GM12873 (cell line): ENCODE measurements at regions not wholly inside any gene's neighbourhood (a gene's known extent, or its start where the extent isn't known, plus 50 kb on each side); places are given as distances from the start of the nearest gene placed in this dataset.

Experiments
- CTCF ChIP-seq: IDR thresholded peaks from 2 replicates; pipeline ENCODE4 v1.5.1; 2012; ENCODE audit warnings: low read depth, mild to moderate bottlenecking, moderate library complexity, low read length, control low read depth; ENCODE audit not compliant: insufficient read depth; ENCODE audit errors: missing control alignments

GRCh38 chr3:175956964-175957363 lies 1097.8 kb downstream of the NAALADL2 start:
- no peak for TF ChIP-seq CTCF

GRCh38 chr3:175951047-175951694 lies 1092.0 kb downstream of the NAALADL2 start:
- TF ChIP-seq CTCF: no peak

DNA sequence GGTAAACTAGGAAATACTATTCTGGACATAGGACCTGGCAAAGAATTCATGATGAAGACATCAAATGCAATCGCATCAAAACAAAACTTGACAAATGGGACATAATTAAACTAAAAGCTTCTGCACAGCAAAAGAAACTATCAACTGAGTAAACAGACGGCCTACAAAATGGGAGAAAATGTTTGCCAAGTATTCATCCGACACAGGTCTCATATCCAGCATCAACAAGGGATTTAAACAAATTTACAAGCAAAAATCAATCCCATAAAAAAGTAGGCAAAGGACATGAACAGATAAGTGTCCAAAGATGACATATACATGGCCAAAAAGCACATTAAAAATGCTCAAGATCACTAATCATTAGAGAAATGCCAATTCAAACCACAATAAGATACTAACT lies 1088.9 kb downstream of the NAALADL2 start:
- TF ChIP-seq CTCF: no peak

DNA sequence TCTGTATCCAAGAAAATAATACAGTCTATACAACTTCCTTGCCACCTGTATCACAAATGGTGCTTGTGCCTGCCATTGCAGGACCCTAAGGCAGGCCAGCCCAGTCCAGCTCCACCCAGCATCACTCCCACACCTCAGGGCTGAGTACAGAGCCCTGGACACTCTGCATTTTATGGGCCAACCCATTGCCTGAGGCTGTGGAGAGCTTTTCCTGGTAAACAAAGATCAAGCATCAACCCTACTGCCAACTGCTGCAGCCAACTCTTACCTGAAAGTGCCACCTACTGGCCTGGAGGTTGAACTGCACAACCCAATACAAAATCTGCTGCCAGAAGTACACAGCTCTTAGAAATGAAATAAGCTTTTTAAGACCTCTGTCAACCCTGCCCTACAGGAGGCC lies 1082.2 kb downstream of the NAALADL2 start:
- TF ChIP-seq CTCF: peak; percentile 82

- TF ChIP-seq CTCF: peak; percentile 36
Measured at GRCh38 chr3:175940881-175941280, 1081.7 kb downstream of the NAALADL2 start.

GRCh38 chr3:175940243-175940642 lies 1081.1 kb downstream of the NAALADL2 start:
- TF ChIP-seq CTCF: no peak

GRCh38 chr3:175932586-175932985 lies 1073.5 kb downstream of the NAALADL2 start:
- no peak for TF ChIP-seq CTCF
